C4-2B (cell line): ENCODE measurements at regions not wholly inside any gene's neighbourhood (a gene's known extent, or its start where the extent isn't known, plus 50 kb on each side); places are given as distances from the start of the nearest gene placed in this dataset.

Source experiments
- H3K27ac ChIP-seq: fragments of 450-650 bp; 2 replicates; pipeline ENCODE4 v1.5.1; 2017
- CTCF ChIP-seq: fragments of 450-650 bp; conservative IDR thresholded peaks from 2 replicates; pipeline ENCODE4 v1.5.1; 2017; ENCODE audit warnings: mild to moderate bottlenecking
- ZFX ChIP-seq: fragments of 450-650 bp; IDR thresholded peaks from 2 replicates; pipeline ENCODE4 v1.6.1; 2017

GRCh38 chr4:31334086-31334910 is 614.1 kb downstream of the PCDH7 start:
- H3K27ac ChIP-seq = no peak overlapping the region
- TF ChIP-seq ZFX (no peak), CTCF (no peak)

GRCh38 chr4:31338000-31338399 is 617.8 kb downstream of the PCDH7 start:
- TF ChIP-seq ZFX (no peak), CTCF (no peak)
- H3K27ac ChIP-seq = no peak overlapping the region

GRCh38 chr4:31341601-31342359 is 621.6 kb downstream of the PCDH7 start:
- no peak overlapping the region; the same call in 1 of the 2 replicates for H3K27ac ChIP-seq
- no peak for TF ChIP-seq CTCF
- no peak for TF ChIP-seq ZFX

- H3K27ac ChIP-seq = no peak overlapping the region
- TF ChIP-seq ZFX (no peak), CTCF (no peak)
Observed at GRCh38 chr4:31343061-31343460, 622.9 kb downstream of the PCDH7 start.

GRCh38 chr4:31349907-31350306 is 629.7 kb downstream of the PCDH7 start:
- no peak for TF ChIP-seq ZFX
- TF ChIP-seq CTCF = no peak

GRCh38 chr4:31351695-31352094 is 631.5 kb downstream of the PCDH7 start:
- TF ChIP-seq ZFX (no peak), CTCF (no peak)
- H3K27ac ChIP-seq = no peak overlapping the region

More at GRCh38 chr4:31349907-31350306, 629.7 kb downstream of the PCDH7 start:
- H3K27ac ChIP-seq = no peak overlapping the region

- TF ChIP-seq ZFX = no peak
- TF ChIP-seq CTCF = no peak
- no peak overlapping the region for H3K27ac ChIP-seq
Observed at GRCh38 chr4:31356839-31357238, 636.7 kb downstream of the PCDH7 start.
